ENCODE measurements at regions not wholly inside any gene's neighbourhood (a gene's known extent, or its start where the extent isn't known, plus 50 kb on each side); places are given as distances from the start of the nearest gene placed in this dataset.
"Not testable (repeated sequence)": the region's sequence is repeated elsewhere in the genome, so short reads cannot be mapped to it uniquely, and the experiment has no call there.

DNA sequence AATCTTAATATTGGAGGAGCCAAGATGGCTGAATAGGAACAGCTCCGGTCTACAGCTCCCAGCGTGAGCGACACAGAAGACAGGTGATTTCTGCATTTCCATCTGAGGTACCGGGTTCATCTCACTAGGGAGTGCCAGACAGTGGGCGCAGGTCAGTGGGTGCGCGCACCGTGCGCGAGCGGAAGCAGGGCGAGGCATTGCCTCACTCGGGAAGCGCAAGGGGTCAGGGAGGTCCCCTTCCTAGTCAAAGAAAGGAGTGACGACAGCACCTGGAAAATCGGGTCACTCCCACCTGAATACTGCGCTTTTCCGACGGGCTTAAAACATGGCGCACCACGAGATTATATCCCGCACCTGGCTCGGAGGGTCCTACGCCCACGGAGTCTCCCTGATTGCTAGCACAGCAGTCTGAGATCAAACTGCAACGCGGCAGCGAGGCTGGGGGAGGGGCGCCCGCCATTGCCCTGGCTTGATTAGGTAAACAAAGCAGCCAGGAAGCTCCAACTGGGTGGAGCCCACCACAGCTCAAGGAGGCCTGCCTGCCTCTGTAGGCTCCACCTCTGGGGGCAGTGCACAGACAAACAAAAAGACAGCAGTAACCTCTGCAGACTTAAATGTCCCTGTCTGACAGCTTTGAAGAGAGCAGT, 383.9 kb upstream of the CDIN1 start:
- not testable (repeated sequence) for ATAC-seq

DNA sequence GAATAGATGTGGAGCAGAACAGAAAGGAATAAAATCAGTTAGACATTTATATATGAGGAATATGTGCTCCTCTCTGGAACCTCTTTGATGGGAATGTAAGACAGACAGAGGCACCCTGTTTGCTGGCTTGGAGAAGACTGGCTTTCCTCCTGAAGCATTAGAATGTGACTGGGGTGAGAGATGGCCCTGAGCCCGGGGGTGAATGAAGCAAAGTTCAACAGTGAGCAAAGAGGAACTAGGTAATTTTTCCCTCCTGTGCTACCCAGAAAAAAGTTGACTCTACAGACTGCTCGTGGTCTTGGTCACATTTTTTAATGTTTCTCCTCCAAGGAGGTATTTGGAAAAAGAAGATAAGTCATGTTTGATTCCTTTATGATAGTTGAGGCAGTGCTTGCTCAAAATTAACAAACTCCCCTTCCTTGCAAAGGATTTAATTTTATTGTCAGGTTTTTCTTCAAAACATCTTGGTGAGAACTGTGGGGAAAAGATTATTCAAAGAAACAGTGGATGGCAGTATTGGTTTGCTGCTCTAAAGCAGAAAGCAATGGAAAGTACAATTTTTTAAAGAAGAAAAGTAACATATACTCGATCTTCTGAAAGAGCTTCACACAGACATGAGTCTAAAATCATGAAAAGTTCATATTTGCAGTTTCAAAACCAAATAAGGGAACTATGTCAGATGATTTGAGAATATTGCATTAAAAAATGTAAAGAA, 370.4 kb upstream of the CDIN1 start:
- no peak for ATAC-seq

DNA sequence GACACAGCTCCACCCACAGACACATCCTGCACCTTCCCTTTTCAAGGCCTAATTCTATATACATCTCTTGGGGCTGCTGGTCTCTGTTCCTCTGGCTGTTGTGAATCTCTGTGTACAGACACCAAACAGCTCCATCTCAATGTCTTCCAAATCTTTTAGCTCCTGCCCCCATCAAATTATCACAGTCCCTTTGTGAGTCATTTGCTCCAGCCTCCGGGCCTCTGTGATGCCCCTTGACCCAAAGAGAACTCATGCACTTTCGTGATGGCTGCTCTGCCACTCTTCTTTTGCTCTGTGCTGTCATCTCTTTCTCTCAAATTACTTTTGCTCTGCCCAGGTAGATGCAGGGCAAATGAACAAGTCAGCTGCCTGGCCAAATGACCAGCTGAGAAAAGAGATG, 369.0 kb upstream of the CDIN1 start:
- ATAC-seq = no peak

DNA sequence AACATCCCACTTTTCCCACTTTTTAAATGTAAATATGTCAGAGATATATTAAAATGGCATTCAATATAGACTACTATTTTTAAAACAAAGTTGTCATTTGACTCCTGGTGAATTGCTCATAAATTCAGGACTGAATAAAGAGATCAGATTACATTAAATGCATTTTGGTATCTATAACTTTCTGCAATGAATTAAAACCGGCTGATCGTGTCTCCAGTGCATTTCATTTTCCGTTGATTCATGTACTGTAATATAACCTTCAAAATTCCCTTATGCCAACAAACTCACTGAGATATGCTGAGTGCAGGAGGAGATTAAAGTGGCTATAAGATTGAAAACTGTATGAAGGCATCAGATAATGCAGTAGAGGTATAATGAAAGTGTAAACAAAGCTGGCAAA, 361.1 kb upstream of the CDIN1 start:
- no peak for ATAC-seq

DNA sequence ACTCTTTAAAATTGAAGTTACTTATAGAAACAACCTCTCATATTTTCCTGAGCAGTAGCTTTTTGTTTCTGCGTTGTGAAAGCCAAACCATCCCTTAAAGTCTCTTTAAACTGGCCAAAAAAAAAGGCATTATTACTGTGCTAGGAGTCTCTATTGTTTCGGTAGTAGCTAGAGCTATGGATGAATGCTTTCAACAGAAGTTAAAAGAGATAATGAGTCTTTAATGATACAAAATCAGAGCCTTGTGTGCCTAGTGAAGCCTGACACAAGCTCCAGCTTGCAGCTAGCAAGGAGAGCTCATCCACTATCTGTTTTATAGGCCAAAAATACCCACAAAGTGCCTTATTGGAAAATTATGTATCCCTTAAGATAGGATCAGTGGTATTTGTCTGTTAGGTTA, 360.4 kb upstream of the CDIN1 start:
- ATAC-seq = no peak

DNA sequence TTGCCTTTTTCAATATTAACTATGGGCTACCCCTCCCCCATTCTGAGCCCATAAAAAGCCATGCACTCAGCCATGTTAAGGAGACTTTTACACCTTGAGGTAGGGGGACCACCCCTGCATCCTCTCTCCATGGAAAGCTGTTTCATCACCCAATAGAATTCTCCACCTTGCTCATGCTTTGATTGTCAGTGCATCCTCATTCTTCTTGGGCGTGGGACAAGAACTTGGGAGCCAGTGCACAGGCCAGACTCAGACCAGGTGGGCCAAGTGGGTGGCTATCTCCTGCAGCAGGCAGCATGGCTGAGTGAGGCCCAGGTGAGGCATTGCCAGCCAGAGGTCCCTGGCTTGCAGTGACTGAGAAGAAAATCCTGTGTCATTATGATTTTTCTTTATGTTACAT, 357.4 kb upstream of the CDIN1 start:
- ATAC-seq = no peak

DNA sequence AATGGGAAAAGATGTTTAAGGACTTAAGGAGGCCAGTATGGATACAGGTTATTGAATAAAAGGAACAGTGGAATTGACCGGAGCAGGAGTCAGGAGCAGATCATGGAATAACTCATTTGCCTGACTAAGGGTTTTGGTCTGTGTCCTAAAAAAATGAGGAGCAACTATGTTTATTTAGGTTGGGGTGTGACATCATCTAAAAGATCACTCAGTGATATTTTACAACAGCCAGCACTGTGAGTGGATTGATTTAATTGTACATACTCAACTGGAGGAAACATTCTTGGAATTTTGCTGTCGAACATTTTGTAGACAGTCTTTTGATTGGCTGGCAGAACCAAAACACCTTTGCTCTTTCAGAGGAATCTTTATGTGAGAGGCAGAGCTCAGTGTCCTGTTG, 348.6 kb upstream of the CDIN1 start:
- no peak for ATAC-seq

DNA sequence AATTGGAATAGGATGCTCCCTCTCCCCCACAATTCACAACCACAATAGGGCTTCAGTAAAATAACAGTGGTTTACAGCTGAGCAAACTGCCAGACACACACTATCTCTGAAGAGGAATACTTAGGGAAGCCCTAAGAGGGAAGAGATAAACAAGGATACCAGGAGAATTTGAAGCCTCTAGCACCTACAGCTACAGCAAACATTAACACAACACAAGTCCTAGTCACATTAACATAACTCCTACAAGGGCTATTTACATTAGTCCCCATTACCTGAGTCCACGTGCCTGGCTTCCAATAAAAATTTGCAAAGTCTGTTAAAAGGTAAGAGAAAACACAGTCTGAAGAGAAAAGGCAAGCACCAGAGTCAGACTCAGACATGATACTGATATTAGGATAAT, 346.9 kb upstream of the CDIN1 start:
- ATAC-seq = no peak

DNA sequence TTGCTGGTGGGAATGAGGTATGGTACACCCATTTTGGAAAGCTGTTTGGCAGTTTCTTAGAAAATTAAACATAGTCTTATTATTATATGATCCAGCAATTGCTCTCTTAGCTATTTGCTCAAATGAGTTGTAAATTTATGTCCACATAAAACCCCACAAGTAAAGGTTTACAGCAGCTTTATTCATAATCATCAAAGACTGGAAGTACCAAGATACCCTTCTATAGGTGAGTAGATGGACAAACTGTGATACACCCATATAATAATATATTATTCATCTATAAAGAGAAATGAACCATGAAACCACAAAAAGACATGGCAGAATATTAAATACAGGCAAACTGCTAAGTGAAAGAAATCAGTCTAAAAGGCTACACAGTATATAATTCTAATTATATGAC, 344.7 kb upstream of the CDIN1 start:
- ATAC-seq = no peak

DNA sequence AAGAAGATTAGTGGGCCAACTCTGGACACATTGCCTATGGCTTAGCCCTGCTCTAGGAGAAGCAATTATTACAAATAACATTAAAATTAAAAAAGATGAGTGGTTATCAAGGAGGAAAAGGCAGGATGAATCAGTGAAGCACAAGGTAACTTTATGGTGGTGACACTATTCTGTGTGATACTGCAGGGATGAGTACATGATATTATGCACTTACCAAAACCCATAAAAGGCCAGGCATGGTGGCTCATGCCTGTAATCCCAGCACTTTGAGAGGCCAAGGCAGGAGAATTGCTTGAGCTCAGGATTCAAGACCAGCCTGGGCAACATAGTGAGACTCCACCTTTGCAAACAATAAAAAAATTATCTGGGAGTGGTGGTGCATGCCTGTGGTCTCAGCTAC, 344.3 kb upstream of the CDIN1 start:
- no peak for ATAC-seq

DNA sequence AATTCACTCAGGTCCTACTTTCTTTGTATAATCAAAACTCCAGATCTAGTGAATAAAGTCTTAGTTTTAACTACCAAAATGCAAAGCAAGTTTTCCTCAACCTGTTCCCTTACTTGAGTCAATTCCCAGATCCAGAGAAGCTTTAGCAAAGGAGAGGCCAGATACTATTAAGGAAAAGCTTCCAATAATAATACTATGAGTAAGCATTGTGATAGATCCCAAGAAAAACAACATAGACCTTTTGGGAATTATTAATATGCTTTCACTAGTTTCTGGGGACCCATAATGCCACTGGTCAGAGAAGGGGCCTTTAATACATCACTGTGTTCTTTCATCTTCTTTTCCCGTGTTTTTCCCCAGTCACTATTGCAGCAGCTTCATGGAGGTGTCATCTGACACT, 339.9 kb upstream of the CDIN1 start:
- ATAC-seq = no peak

DNA sequence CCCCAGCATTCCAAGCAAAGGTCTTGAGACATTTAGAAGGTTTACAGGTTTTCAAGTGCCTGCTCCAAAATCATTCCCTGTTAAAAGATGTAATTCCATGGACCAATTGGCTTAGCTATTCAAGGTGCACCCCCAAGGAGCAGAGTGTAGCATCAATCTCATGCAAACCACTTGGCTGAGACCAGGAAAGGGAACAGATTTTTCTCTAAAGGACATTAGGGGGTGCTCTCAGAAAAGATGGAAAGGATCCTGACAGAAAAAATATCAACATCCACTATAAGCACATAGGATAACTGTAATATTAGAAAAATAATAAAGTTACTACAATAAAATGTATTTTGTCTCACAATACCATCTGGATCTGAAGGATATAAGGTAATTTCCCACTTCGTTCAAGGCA, 328.0 kb upstream of the CDIN1 start:
- ATAC-seq = no peak

DNA sequence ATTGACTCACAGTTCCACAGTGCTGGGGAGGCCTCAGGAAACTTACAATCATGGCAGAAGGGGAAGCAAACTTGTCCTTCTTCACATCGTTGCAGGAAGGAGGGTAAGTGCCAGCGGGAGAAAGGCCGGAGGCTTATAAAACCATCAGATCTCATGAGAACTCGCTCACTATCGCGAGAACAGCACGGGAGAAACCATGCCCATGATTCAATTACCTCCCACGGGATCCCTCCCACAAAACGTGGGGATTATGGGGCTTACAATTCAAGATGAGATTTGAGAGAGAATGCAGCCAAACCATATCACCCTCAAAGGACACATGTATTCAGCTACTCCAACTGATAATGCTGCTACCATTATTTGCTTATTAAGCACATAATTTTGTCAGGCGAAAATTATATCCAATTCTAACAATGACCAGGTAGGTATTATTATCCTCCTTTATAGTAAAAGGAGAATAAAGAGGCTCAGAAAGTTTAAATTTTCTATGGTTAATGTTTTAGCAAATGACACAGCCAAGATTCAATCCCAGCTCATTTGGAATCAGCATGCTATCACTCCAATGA, 327.2 kb upstream of the CDIN1 start:
- ATAC-seq = no peak

DNA sequence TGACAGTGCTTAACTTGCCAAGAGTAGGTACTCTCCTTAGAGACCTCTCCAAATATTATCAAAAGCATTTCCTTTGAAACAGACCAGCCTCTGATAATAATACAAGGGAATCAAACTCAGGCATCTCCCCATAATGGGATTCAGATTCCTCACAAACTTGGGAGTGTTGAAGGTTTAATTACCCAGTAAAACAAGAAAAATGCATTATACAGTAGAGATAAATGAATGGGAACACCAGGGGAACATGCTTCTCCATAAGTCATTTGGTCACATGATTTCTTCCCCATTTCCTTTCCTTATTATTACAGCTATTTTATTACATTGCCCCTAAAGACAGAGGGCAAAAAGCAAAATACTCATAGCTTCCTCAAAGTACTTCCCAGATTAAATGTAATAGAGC, 325.0 kb upstream of the CDIN1 start:
- no peak for ATAC-seq

DNA sequence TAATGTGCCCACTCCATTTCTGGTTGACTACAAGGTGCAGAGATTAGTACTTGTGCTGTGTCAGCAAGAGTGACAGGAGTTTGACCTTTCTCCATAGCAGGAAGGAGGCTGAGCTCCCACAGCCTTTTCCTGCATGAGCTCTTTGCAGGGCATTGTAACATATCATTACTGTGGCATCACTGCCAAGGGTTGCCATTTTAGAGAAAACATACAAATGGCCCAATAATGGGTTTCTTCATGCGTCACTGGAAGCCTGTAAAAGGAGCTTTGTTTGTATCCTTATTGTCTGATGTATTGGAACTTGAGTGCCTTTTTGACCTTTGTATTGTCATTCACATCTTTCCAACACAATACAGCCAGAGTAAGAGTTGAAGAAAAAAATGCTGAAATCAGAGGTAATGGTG, 323.0 kb upstream of the CDIN1 start:
- ATAC-seq = no peak

DNA sequence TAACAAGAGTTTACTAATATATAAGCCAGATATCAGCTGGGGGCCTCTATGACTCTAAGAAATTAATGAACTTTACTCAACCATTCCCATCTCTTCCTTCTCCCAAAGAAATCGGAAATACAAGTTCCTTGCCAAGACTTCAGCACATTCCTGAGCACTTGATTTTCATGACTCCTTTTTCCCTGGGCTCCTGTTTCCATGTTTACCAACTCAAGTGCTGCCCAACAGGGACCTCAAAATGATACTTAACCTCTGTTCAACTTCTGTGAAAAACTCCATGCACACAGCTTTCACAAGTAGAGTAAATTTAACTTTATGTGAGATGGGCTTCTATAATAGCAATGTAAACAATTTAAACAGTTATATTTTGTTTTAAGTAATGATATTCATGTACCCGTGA, 315.8 kb upstream of the CDIN1 start:
- ATAC-seq = no peak

DNA sequence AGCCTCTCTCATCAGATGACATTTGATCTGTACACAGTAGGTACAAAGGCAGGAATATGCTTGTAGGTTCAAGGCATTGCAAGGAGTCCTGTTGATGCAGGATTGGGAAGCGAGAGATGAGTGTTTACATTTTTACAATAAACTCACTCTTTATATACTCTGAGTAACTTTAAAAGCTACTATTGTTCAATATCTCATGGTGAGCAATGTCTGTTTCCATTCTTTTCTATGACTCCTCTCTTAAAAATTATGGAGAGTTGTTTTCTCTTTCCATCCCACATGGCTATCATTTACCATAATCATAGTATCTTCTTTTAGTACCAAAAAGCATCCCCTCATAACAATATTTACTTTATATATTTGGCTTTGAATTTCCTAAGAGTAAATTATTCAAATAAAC, 314.0 kb upstream of the CDIN1 start:
- no peak for ATAC-seq

DNA sequence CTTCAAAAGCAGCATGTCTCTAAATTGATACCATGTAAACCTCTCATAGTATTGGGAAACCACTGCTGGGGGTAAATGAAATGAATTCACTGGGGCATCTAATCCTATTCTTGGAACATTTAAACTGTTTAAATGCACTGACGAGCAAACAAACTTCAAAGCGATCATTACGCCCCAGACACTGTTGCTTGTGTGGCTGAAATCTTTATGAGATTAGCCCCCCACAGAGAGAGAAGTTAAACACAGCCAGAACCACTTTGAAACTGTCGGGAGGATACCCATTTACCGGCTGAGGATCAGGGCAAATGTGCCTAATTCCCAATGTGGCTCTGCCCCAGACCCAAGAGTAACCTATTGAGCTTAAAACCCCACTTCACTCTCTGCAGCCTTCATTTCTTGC, 308.4 kb upstream of the CDIN1 start:
- ATAC-seq = no peak

DNA sequence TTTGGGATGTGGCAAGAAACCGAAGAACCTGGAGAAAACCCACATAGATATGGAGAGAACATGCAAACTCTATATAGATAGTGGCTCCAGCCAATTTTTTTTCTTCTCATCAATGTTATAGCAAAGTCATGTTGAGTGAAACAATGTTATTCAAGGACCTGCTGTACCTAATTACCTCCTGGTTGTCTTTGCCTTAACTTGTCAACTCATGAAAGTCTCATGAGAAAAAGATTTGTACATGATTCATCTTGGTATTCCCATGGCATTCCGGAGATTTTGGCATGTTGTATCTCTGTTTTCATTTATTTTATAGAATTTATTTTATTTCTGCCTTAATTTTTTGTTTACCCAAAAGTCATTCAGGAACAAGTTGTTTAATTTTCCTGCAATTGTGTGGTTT, 303.8 kb upstream of the CDIN1 start:
- ATAC-seq = no peak

DNA sequence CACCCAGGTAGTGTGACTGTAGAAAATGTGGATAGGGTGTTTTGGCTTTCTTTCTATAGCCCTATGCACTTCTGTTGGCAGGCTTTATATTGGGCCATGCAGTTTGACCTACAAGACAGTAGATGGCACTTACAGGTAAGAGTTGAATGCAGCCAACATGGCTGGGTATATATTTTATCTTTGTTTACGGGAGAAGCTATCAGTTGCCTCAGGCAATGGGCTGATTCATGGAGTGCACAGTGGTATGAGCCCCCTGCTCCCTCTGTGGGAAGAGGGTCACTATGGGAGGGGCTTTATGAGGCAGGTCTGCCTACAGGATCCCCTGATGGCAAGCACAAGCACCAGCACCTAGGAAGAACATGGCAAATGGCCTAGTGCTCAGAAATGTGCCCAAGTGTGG, 301.2 kb upstream of the CDIN1 start:
- no peak for ATAC-seq

DNA sequence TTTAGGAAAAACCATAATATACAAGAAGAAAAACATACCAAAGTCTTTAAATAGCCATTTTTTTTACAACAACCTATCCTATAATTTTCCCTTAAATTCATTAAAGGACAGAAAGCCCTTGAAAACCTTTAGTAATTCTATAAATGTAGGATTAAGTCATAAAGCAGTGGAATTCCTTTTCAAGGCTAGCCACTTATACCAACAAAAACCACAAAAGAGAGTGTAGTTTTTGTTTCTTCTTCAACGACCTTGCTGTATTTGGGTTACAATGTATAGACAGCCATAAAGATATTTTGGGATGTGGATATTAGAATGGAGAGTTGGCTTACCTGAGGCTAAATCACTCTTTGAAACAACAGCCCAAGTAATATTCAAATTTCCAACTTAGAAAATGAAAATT, 296.6 kb upstream of the CDIN1 start:
- ATAC-seq = no peak

DNA sequence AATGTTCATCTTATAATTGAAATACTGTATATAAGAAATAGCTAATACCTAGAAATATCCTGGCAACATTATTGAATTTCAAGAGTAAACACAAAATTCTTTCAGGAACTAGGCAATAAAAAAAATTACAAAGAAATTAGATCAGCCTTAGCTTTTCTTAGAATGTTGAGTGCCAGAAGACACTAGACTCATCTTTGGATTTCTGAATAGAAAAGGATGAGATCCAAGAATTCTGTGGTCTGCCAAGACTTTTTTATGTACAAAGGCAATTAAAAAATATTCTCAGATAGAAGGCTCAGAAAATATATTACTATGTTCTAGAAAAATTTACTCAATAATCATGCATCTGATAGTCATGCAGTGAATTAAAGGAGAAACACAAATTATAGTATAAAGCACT, 294.5 kb upstream of the CDIN1 start:
- no peak for ATAC-seq

DNA sequence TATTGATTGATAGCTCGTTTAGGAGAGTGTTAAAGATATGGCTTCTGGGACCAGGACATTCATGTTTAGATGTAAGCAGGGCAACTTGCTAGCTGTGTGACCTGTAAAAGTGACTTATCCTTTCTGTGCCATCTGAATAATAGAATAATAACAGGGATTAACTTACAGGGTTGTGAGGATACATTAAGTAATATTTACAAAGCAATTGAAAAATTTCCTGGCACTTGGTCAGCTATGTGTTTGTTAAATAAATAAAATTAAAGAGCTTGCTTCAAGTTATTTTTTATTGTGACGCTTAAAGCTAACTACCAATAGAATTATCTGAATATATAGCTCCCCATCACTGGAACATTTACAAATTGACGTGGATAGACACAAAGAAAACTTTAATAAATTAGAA, 287.9 kb upstream of the CDIN1 start:
- no peak for ATAC-seq

DNA sequence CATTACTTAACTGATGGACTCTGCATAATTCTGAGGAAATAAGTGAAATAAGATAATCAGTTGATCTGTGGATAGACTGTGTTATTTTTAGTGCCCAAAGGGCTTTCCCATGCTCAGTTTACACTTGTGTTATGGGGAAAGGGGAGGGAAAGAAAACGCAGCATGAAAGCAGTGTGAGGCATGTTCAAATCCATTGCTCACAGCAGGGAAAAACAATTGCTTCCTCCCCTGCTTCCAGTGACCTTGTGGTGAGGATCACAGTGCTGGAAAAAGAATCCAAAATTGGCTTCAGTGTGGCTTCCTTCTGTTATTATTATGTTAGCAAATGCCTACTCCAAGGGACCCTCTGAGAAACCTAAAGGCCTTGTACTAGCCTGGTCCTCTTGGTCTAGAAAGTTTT, 285.1 kb upstream of the CDIN1 start:
- ATAC-seq = no peak

DNA sequence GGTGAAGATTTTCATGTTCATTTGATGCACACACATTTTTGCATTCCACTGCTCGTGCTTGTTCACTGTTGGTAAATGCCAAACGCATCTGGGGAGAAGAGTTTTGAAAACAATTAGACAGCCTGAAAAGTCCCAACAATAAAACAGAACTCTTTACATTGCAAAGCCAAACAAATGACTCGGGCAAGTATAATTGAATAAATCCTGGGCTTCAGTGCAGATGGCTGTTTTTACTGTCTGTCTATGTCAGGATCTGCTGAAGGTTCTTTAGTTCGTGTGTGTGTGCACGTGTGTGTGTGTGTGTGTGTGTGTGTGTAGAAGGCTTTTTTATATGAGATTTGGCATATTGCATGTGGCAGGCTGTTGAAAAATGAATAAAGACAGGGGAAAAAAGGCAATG, 277.5 kb upstream of the CDIN1 start:
- ATAC-seq = no peak

Measured in activated CD4-positive, CD25-positive, alpha-beta regulatory T cell treated with anti-CD3 and anti-CD28 coated beads, Interleukin-2, amount 50 U/mL, for 24 hours (primary cell).